GM12892 (cell line): ENCODE measurements at regions not wholly inside any gene's neighbourhood (a gene's known extent, or its start where the extent isn't known, plus 50 kb on each side); places are given as distances from the start of the nearest gene placed in this dataset.

ENCODE experiments used
- POLR2A ChIP-seq: IDR thresholded peaks from 2 replicates; pipeline ENCODE4 v1.6.1; 2011; ENCODE audit warnings: low read depth, low read length, control low read depth
- TAF1 ChIP-seq: IDR thresholded peaks from 2 replicates; pipeline ENCODE4 v1.6.1; 2011; ENCODE audit warnings: low read depth, mild to moderate bottlenecking, control low read depth, low read length, borderline replicate concordance

- no peak for TF ChIP-seq POLR2A
- no peak for TF ChIP-seq TAF1
Measured at GRCh38 chr16:50878966-50879615, 137.2 kb downstream of the CYLD start.
